ENCODE measurements at regions not wholly inside any gene's neighbourhood (a gene's known extent, or its start where the extent isn't known, plus 50 kb on each side); places are given as distances from the start of the nearest gene placed in this dataset.

GRCh38 chr3:95926904-95927501 lies 887.4 kb upstream of the EPHA6 start:
- WGBS, 2 experiments, result 42 to 47% methylated on average over 9 of the region's 9 CpGs
- Histone ChIP-seq H3K4me3 (ENCODE audit: insufficient read depth, low read depth, low read length) (no peak overlapping the region), H3K27ac (ENCODE audit: insufficient read depth, low read depth, low read length, poor library complexity, severe bottlenecking) (no peak overlapping the region), H3K4me1 (ENCODE audit: control insufficient read depth, insufficient read depth, low read length) (no peaks in the 10 kb centered on the region), H3K27me3 (ENCODE audit: control insufficient read depth, insufficient read depth, low read length, poor library complexity, severe bottlenecking) (no peaks in the 10 kb centered on the region), H3K36me3 (ENCODE audit: control insufficient read depth, insufficient read depth, low read length) (no peaks in the 10 kb centered on the region), H3K9me3 (ENCODE audit: control insufficient read depth, low read length) (no peaks in the 10 kb centered on the region)

- Histone ChIP-seq H3K4me1 (ENCODE audit: control insufficient read depth, insufficient read depth, low read length) (no peaks in the 10 kb centered on the region), H3K9me3 (ENCODE audit: control insufficient read depth, low read length) (no peaks in the 10 kb centered on the region), H3K27ac (ENCODE audit: insufficient read depth, low read depth, low read length, poor library complexity, severe bottlenecking) (no peak overlapping the region), H3K27me3 (ENCODE audit: control insufficient read depth, insufficient read depth, low read length, poor library complexity, severe bottlenecking) (no peaks in the 10 kb centered on the region), H3K36me3 (ENCODE audit: control insufficient read depth, insufficient read depth, low read length) (no peaks in the 10 kb centered on the region), H3K4me3 (ENCODE audit: insufficient read depth, low read depth, low read length) (no peak overlapping the region)
- no CpG with 5 or more reads among the region's 1 CpG for WGBS, 2 experiments
Measured at GRCh38 chr3:95934181-95934580, 880.2 kb upstream of the EPHA6 start.

GRCh38 chr3:95939235-95939809 lies 875.1 kb upstream of the EPHA6 start:
- Histone ChIP-seq H3K4me3 (ENCODE audit: insufficient read depth, low read depth, low read length) (no peak overlapping the region), H3K27ac (ENCODE audit: insufficient read depth, low read depth, low read length, poor library complexity, severe bottlenecking) (no peak overlapping the region), H3K4me1 (ENCODE audit: control insufficient read depth, insufficient read depth, low read length) (no peaks in the 10 kb centered on the region), H3K9me3 (ENCODE audit: control insufficient read depth, low read length) (no peaks in the 10 kb centered on the region), H3K36me3 (ENCODE audit: control insufficient read depth, insufficient read depth, low read length) (no peaks in the 10 kb centered on the region), H3K27me3 (ENCODE audit: control insufficient read depth, insufficient read depth, low read length, poor library complexity, severe bottlenecking) (no peaks in the 10 kb centered on the region)
- WGBS, 2 experiments, result 84 to 89% methylated on average over 2 to 3 of the region's 4 CpGs

GRCh38 chr3:95965704-95966336 lies 848.6 kb upstream of the EPHA6 start:
- Histone ChIP-seq H3K9me3 (ENCODE audit: control insufficient read depth, low read length) (no peaks in the 10 kb centered on the region), H3K4me3 (ENCODE audit: insufficient read depth, low read depth, low read length) (no peak overlapping the region), H3K4me1 (ENCODE audit: control insufficient read depth, insufficient read depth, low read length) (no peaks in the 10 kb centered on the region), H3K27me3 (ENCODE audit: control insufficient read depth, insufficient read depth, low read length, poor library complexity, severe bottlenecking) (no peaks in the 10 kb centered on the region), H3K27ac (ENCODE audit: insufficient read depth, low read depth, low read length, poor library complexity, severe bottlenecking) (no peak overlapping the region), H3K36me3 (ENCODE audit: control insufficient read depth, insufficient read depth, low read length) (no peaks in the 10 kb centered on the region)
- 100% methylated on average over 1 of the region's 2 CpGs for WGBS, 2 experiments

- WGBS, 2 experiments, result 91 to 93% methylated on average over 2 of the region's 2 CpGs
- Histone ChIP-seq H3K27me3 (ENCODE audit: control insufficient read depth, insufficient read depth, low read length, poor library complexity, severe bottlenecking) (no peaks in the 10 kb centered on the region), H3K36me3 (ENCODE audit: control insufficient read depth, insufficient read depth, low read length) (no peaks in the 10 kb centered on the region), H3K9me3 (ENCODE audit: control insufficient read depth, low read length) (no peaks in the 10 kb centered on the region), H3K4me3 (ENCODE audit: insufficient read depth, low read depth, low read length) (no peak overlapping the region), H3K27ac (ENCODE audit: insufficient read depth, low read depth, low read length, poor library complexity, severe bottlenecking) (no peak overlapping the region), H3K4me1 (ENCODE audit: control insufficient read depth, insufficient read depth, low read length) (no peaks in the 10 kb centered on the region)
Measured at GRCh38 chr3:95971573-95971972, 842.8 kb upstream of the EPHA6 start.

- H3K27me3 ChIP-seq (ENCODE audit: control insufficient read depth, insufficient read depth, low read length, poor library complexity, severe bottlenecking), result no peaks in the 10 kb centered on the region
- no peak overlapping the region for H3K27ac ChIP-seq (ENCODE audit: insufficient read depth, low read depth, low read length, poor library complexity, severe bottlenecking)
- H3K4me3 ChIP-seq (ENCODE audit: insufficient read depth, low read depth, low read length), result no peak overlapping the region
- H3K9me3 ChIP-seq (ENCODE audit: control insufficient read depth, low read length), result no peaks in the 10 kb centered on the region
- WGBS, 2 experiments, result 91 to 95% methylated on average over 4 of the region's 4 CpGs
- H3K36me3 ChIP-seq (ENCODE audit: control insufficient read depth, insufficient read depth, low read length), result no peaks in the 10 kb centered on the region
- H3K4me1 ChIP-seq (ENCODE audit: control insufficient read depth, insufficient read depth, low read length), result no peaks in the 10 kb centered on the region
Measured at GRCh38 chr3:95994338-95994737, 820.1 kb upstream of the EPHA6 start.

- Histone ChIP-seq H3K4me3 (ENCODE audit: insufficient read depth, low read depth, low read length) (no peak overlapping the region), H3K27ac (ENCODE audit: insufficient read depth, low read depth, low read length, poor library complexity, severe bottlenecking) (no peak overlapping the region), H3K27me3 (ENCODE audit: control insufficient read depth, insufficient read depth, low read length, poor library complexity, severe bottlenecking) (no peaks in the 10 kb centered on the region), H3K9me3 (ENCODE audit: control insufficient read depth, low read length) (no peaks in the 10 kb centered on the region), H3K4me1 (ENCODE audit: control insufficient read depth, insufficient read depth, low read length) (no peaks in the 10 kb centered on the region), H3K36me3 (ENCODE audit: control insufficient read depth, insufficient read depth, low read length) (no peaks in the 10 kb centered on the region)
- WGBS, 2 experiments, result 96 to 97% methylated on average over 3 to 4 of the region's 4 CpGs
Measured at GRCh38 chr3:96000966-96001365, 813.4 kb upstream of the EPHA6 start.

- Histone ChIP-seq H3K9me3 (ENCODE audit: control insufficient read depth, low read length) (no peaks in the 10 kb centered on the region), H3K27me3 (ENCODE audit: control insufficient read depth, insufficient read depth, low read length, poor library complexity, severe bottlenecking) (no peaks in the 10 kb centered on the region), H3K27ac (ENCODE audit: insufficient read depth, low read depth, low read length, poor library complexity, severe bottlenecking) (no peak overlapping the region), H3K4me1 (ENCODE audit: control insufficient read depth, insufficient read depth, low read length) (no peaks in the 10 kb centered on the region), H3K36me3 (ENCODE audit: control insufficient read depth, insufficient read depth, low read length) (no peaks in the 10 kb centered on the region), H3K4me3 (ENCODE audit: insufficient read depth, low read depth, low read length) (no peak overlapping the region)
Measured at GRCh38 chr3:96007650-96008195, 806.7 kb upstream of the EPHA6 start.

GRCh38 chr3:96012939-96013338 lies 801.5 kb upstream of the EPHA6 start:
- no peak overlapping the region for H3K4me3 ChIP-seq (ENCODE audit: insufficient read depth, low read depth, low read length)
- no peak overlapping the region for H3K27ac ChIP-seq (ENCODE audit: insufficient read depth, low read depth, low read length, poor library complexity, severe bottlenecking)
- no peaks in the 10 kb centered on the region for H3K36me3 ChIP-seq (ENCODE audit: control insufficient read depth, insufficient read depth, low read length)
- 85 to 94% methylated on average over 2 of the region's 2 CpGs for WGBS, 2 experiments
- H3K27me3 ChIP-seq (ENCODE audit: control insufficient read depth, insufficient read depth, low read length, poor library complexity, severe bottlenecking), result no peaks in the 10 kb centered on the region
- no peaks in the 10 kb centered on the region for H3K4me1 ChIP-seq (ENCODE audit: control insufficient read depth, insufficient read depth, low read length)
- H3K9me3 ChIP-seq (ENCODE audit: control insufficient read depth, low read length), result no peaks in the 10 kb centered on the region

GRCh38 chr3:96017556-96017955 lies 796.8 kb upstream of the EPHA6 start:
- no peaks in the 10 kb centered on the region for H3K36me3 ChIP-seq (ENCODE audit: control insufficient read depth, insufficient read depth, low read length)
- WGBS, 2 experiments, result 80 to 86% methylated on average over 2 of the region's 3 CpGs
- no peaks in the 10 kb centered on the region for H3K9me3 ChIP-seq (ENCODE audit: control insufficient read depth, low read length)
- no peaks in the 10 kb centered on the region for H3K27me3 ChIP-seq (ENCODE audit: control insufficient read depth, insufficient read depth, low read length, poor library complexity, severe bottlenecking)
- H3K4me3 ChIP-seq (ENCODE audit: insufficient read depth, low read depth, low read length), result no peak overlapping the region
- no peak overlapping the region for H3K27ac ChIP-seq (ENCODE audit: insufficient read depth, low read depth, low read length, poor library complexity, severe bottlenecking)
- H3K4me1 ChIP-seq (ENCODE audit: control insufficient read depth, insufficient read depth, low read length), result no peaks in the 10 kb centered on the region

Data from ectodermal cell (in vitro differentiated cells).